ENCODE measurements at regions not wholly inside any gene's neighbourhood (a gene's known extent, or its start where the extent isn't known, plus 50 kb on each side); places are given as distances from the start of the nearest gene placed in this dataset.
"Not testable (repeated sequence)": the region's sequence is repeated elsewhere in the genome, so short reads cannot be mapped to it uniquely, and the experiment has no call there.

DNA sequence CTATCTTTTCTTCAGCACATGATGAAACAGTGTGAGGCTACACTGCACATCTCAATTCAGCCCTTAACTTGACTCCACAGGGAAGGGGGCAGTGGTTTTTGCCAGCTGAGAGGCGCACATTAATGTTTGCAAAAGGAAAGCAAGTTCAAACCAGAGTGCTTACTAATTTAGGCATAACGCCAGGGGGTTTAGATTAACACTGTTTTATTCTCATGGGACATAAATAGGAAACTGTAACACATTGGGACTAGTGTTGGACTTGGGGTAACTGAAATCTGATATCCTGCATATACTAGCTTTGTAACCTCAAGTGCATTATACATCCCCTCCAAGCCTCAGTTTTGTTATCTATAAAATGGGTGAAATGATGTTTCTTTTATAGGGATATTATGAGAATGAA lies 821.2 kb upstream of the ID2 start:
- intact Hi-C loops (cut with micrococcal nuclease) = no loop called here

DNA sequence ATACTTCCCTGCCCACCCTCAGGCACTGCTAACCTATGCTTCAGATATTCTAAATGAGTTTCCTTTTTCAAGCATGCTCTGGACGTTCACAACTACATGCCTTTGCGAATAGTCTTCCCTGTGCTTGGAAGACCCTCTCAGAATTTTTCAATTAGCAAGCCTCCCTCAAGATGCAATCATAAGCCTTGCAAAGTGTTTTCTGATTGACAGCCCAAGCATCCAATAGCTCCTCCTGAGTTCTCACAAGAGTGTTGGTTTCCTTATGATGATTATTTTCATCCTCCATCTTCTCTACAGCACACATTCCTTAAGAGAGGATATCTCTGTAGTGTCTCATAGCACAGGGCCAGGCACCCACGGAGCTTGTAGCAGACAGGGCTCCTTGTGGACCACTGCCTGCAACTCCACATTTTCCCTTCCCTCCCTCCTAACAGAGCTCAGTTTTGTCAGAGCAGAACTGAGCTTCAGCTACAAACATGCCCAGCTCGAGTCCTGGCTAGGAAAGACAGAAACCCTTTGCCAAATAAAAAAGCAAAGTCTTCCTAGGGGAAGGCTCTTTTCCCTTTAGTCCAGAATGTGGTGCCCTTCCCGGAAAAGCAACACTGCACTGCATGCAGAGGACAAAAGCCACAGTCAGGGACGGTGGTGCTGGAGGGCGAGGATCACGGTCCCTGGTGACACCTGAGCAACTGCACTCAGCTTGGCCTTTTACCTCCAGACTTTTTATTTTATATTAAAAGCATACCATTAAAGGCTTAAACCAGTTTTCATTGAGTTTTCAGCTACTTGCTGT lies 819.8 kb upstream of the ID2 start:
- intact Hi-C loops (cut with micrococcal nuclease) = no loop called here

DNA sequence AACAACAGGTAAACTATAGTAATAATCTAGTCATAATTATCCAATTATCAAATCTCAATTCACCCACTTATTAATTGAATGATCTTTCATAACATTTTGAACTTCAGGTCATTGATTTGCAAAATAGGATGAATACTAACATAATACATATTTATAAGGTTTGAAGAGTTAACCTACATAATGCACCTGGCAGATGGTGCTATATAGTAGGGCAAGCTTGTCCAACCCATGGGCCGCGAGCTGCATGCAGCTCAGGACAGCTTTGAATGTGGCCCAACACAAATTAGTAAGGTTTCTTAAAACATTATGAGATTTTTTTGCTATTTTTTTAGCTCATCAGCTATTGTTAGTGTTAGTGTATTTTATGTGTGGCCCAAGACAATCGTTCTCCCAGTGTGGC lies 815.8 kb upstream of the ID2 start:
- intact Hi-C loops (cut with micrococcal nuclease) = no loop called here

- intact Hi-C loops (cut with micrococcal nuclease) = no loop called here
Observed at GRCh38 chr2:7866825-7867224, 815.0 kb upstream of the ID2 start.

- intact Hi-C loops (cut with micrococcal nuclease) = no loop called here
Observed at GRCh38 chr2:7867867-7868266, 814.0 kb upstream of the ID2 start.

GRCh38 chr2:7868836-7869235 lies 813.0 kb upstream of the ID2 start:
- intact Hi-C loops (cut with micrococcal nuclease) = no loop called here

DNA sequence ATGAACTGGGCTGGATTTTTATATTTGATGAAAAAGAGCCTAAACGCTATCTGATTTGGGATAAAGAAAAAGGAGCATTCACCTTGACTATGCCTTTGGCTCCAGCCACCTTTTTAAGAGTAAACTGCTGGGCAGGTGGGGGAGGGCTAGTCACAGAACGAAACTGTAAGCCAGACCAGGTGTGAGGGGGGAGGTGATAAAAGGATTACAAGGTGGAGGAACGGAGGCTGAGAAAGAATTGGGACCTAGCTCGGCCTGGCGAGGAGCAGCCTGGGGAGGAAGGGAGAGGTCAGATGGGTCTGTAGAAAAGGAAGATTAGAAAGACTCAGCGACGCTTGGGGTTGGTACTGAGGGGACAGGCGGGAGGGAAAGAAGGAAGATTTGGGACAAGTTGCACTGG lies 805.4 kb upstream of the ID2 start:
- intact Hi-C loops (cut with micrococcal nuclease) = not testable (repeated sequence)

GRCh38 chr2:7878266-7878665 lies 803.6 kb upstream of the ID2 start:
- intact Hi-C loops (cut with micrococcal nuclease) = not testable (repeated sequence)

GRCh38 chr2:7878786-7879482 lies 802.9 kb upstream of the ID2 start:
- intact Hi-C loops (cut with micrococcal nuclease) = no loop called here

- intact Hi-C loops (cut with micrococcal nuclease) = no loop called here
Observed at GRCh38 chr2:7879483-7879835, 802.4 kb upstream of the ID2 start.

- intact Hi-C loops (cut with micrococcal nuclease) = no loop called here
Observed at GRCh38 chr2:7880126-7880525, 801.7 kb upstream of the ID2 start.

- intact Hi-C loops (cut with micrococcal nuclease) = no loop called here
Observed at GRCh38 chr2:7880566-7880965, 801.3 kb upstream of the ID2 start.

GRCh38 chr2:7881063-7881462 lies 800.8 kb upstream of the ID2 start:
- intact Hi-C loops (cut with micrococcal nuclease) = no loop called here

GRCh38 chr2:7881466-7881865 lies 800.4 kb upstream of the ID2 start:
- intact Hi-C loops (cut with micrococcal nuclease) = no loop called here

- intact Hi-C loops (cut with micrococcal nuclease) = no loop called here
Observed at GRCh38 chr2:7882296-7882695, 799.6 kb upstream of the ID2 start.

GRCh38 chr2:7884338-7884737 lies 797.5 kb upstream of the ID2 start:
- intact Hi-C loops (cut with micrococcal nuclease) = no loop called here

DNA sequence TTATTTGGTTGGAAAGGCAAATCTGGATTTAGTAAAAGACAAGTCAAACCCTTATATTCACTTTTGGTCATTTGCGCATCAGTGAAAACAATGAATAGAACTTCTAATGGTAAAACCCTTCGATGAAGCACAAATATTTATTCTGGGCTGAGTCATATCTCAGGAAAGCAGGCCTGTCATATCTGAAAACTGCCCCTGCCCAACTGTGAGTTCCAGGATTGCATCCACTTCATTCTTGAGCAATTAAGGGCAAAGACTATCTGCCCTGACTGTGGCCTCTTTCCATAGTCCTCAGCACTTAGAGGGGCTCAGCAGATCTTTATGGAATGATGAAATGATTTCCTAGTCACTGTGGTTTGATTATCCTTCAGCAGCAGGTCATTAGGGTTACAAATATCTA lies 795.2 kb upstream of the ID2 start:
- intact Hi-C loops (cut with micrococcal nuclease) = no loop called here

DNA sequence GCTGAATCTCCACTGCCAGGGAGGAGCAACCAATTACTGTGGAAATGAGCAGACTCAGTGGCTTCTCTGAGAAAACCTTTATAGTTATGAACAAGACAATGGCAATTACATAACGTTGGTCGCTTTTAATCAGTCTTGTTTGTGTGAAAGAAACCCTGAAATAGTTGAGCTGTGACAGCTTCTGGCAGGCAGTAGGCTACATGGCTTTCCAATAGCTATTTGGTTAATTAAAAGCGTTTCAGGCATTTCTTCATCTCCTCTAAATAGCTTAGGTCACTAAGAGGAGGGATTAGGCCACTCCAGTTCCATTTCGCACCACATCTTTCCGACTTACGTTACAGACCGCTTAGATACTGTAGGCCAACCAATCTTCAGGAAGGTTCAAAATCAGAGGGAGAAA lies 794.4 kb upstream of the ID2 start:
- intact Hi-C loops (cut with micrococcal nuclease) = no loop called here

- intact Hi-C loops (cut with micrococcal nuclease) = no loop called here
Observed at GRCh38 chr2:7888876-7889275, 793.0 kb upstream of the ID2 start.

- intact Hi-C loops (cut with micrococcal nuclease) = no loop called here
Observed at GRCh38 chr2:7891312-7891711, 790.5 kb upstream of the ID2 start.

DNA sequence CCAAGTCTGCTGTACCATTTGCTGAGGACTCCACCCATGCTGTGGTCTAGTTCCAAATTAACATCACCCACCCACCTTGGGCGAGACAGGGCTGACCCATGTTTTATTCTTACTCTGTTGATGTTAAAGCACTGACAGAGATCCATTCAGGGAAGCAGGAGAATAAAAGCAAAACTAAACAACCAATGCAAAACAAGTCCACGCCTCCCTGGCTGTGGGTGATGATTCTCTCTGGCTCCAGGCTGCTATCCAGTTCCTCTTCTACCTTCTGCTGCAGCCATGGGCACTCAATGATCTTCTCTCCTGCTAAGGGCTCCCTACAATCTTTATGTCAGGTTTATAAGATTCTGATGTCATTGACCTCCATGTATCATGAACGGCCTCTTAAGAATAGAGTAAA lies 786.6 kb upstream of the ID2 start:
- intact Hi-C loops (cut with micrococcal nuclease) = no loop called here

GRCh38 chr2:7896940-7897487 lies 784.8 kb upstream of the ID2 start:
- intact Hi-C loops (cut with micrococcal nuclease) = no loop called here

DNA sequence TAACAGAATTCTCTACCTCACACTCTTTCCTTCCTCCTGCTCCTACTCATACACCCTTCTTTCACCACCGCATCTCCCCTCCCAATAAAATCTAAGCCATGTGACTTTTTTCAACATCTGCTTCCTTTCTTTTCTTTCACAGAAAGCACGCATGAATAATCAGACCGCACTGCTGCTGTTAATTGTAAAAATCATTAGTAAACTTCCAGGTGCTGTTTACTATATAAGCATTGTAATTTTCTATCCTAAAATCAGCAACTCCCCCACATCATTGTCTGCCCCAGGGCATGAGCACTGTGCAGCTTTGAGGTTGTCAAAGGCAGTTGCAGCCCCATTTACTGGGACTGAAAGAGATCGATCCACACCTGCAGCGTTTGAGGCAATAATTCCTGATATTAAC lies 782.6 kb upstream of the ID2 start:
- intact Hi-C loops (cut with micrococcal nuclease) = no loop called here

All from T-helper 1 cell treated with Interleukin-12 subunit alpha and Interleukin-12 subunit beta and Interleukin-4 antibody, amounts not matched to agents 30 ng/mL and 1 ng/mL, for 36 hours (primary cell).